ENCODE measurements at regions not wholly inside any gene's neighbourhood (a gene's known extent, or its start where the extent isn't known, plus 50 kb on each side); places are given as distances from the start of the nearest gene placed in this dataset.

- no peak for TF ChIP-seq CTCF (IDR thresholded peaks at IDR 0.05; ENCODE audit: control extremely low read depth, extremely low read depth, low read depth, missing control alignments)
- POLR2A ChIA-PET = no interaction called here
- DNase-seq (ENCODE audit: extremely low spot score) = no peak
- CTCF ChIA-PET = interaction anchor here (1.3 to 1.4 kb wide), 3 partner anchors 18 to 1301 kb away, joined by 3 to 4 read pairs (median 3); no protein-coding TSS in a partner anchor
These were observed 891.4 kb downstream of the METTL15 start for GRCh38 chr11:28999620-29000019.

- DNase-seq (ENCODE audit: extremely low spot score) = no peak
- ChIA-PET CTCF (interaction anchor here (0.8 kb wide), 1 partner anchor 9 kb away, joined by 3 read pairs; no protein-coding TSS in a partner anchor), POLR2A (no interaction called here)
- TF ChIP-seq CTCF (IDR thresholded peaks at IDR 0.05; ENCODE audit: control extremely low read depth, extremely low read depth, low read depth, missing control alignments) = no peak
These were observed 884.8 kb downstream of the METTL15 start for GRCh38 chr11:28992996-28993395.

GRCh38 chr11:28984231-28984630 lies 876.0 kb downstream of the METTL15 start:
- no peak for TF ChIP-seq CTCF (IDR thresholded peaks at IDR 0.05; ENCODE audit: control extremely low read depth, extremely low read depth, low read depth, missing control alignments)
- DNase-seq (ENCODE audit: extremely low spot score) = no peak
- ChIA-PET POLR2A (no interaction called here), CTCF (interaction anchor here (1.4 kb wide), 1 partner anchor 9 kb away, joined by 3 read pairs; no protein-coding TSS in a partner anchor)

- CTCF ChIA-PET = interaction anchor here (1.4 kb wide), 1 partner anchor 9 kb away, joined by 3 read pairs; no protein-coding TSS in a partner anchor
- DNase-seq (ENCODE audit: extremely low spot score) = no peak
- no peak for TF ChIP-seq CTCF (IDR thresholded peaks at IDR 0.05; ENCODE audit: control extremely low read depth, extremely low read depth, low read depth, missing control alignments)
- POLR2A ChIA-PET = no interaction called here
These were observed 875.6 kb downstream of the METTL15 start for GRCh38 chr11:28983780-28984179.

- ChIA-PET CTCF (interaction anchor here (1.8 kb wide), 1 partner anchor 18 kb away, joined by 4 read pairs; no protein-coding TSS in a partner anchor), POLR2A (no interaction called here)
- TF ChIP-seq CTCF (IDR thresholded peaks at IDR 0.05; ENCODE audit: control extremely low read depth, extremely low read depth, low read depth, missing control alignments) = no peak
- DNase-seq (ENCODE audit: extremely low spot score) = no peak
These were observed 873.2 kb downstream of the METTL15 start for GRCh38 chr11:28981381-28981780.

GRCh38 chr11:28976801-28977145 lies 868.6 kb downstream of the METTL15 start:
- no peak for DNase-seq (ENCODE audit: extremely low spot score)
- no peak for TF ChIP-seq CTCF (IDR thresholded peaks at IDR 0.05; ENCODE audit: control extremely low read depth, extremely low read depth, low read depth, missing control alignments)
- POLR2A ChIA-PET = no interaction called here
- CTCF ChIA-PET = no interaction called here

Measured in GM10248 (cell line).